ENCODE measurements at regions not wholly inside any gene's neighbourhood (a gene's known extent, or its start where the extent isn't known, plus 50 kb on each side); places are given as distances from the start of the nearest gene placed in this dataset.
"Not testable (repeated sequence)": the region's sequence is repeated elsewhere in the genome, so short reads cannot be mapped to it uniquely, and the experiment has no call there.

DNA sequence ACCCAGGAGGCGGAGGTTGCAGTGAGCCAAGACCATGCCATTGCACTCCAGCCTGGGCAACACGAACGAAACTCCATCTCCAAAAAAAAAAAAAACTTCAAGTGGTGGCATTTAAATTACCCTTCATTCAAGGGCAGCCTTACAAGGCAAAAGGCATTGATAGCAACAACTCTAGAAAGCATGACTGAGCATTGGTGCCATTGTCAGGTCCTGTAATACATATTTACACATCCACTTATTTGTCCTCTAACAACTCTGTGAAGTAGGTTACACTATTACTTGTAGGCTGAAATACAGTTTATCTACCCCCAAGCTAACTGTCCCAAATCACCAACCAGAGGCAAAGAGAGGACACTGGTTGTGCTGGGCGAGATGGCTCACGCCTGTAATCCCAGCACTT lies 52.7 kb upstream of the LARP1 start:
- DNase-seq (ENCODE audit: low spot score), result no peak
- no peak for FAIRE-seq

DNA sequence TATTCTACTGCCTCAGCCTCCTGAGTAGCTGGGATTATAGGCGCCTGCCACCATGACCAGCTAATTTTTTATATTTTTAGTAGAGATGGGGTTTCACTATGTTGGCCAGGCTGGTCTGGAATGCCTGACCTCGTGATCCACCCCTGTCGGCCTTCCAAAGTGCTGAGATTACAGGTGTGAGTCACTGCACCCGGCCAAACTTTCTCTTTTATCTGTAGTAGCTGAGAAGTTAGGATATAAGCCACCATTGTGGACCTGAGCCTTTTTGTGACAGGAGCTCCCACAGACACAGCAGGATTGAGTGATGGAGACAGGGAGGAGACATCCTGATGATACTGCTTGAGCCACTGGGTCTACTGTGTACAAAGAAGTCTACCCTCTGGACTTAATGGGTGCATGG lies 53.5 kb upstream of the LARP1 start:
- FAIRE-seq; DNase-seq (ENCODE audit: low spot score): not testable (repeated sequence)

DNA sequence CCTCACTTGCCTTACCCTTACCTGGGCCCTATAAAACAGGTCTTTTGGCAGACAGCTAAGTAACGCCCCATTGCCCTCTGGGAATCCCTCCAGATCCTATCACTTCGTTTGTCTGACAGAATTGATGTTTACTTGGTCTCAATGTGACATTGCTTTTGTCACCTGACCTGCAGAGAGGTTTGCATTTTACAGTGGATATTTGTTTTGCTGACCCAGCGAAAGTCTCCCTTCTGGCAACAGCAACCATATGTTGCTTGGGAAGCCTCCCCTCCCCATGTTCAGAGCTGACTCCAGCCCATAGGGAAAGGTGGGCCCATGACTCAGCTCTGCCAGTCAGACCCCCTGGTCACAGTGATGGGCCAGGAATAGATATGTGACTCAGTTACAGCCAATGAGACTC lies 54.0 kb upstream of the LARP1 start:
- FAIRE-seq (no peak), DNase-seq (ENCODE audit: low spot score) (no peak)

DNA sequence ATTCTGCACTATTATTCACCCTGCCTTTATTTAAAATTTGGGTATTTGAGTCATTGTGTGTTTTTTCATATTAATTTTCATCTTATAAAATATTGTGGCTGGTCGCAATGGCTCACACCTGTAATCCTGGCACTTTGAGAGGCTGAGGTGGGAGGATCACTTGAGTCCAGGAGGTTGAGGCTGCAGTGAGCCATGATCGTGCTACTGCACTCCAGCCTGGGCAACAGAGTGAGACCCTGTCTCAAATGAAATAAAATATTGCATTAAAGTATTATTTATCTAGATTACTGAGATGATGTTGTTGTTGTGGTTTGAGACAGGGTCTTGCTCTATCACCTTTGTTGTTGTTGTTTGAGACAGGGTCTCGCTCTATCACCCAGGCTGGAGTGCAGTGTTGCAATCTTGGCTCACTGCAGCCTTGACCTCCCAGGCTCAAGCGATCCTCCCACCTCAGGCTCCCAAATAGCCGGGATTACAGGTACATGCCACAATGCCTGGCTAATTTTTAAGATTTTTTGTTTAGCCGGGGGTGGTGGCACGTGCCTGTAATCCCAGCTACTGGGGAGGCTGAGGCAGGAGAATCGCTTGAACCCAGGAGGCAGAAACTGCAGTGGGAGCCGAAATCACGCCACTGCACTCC lies 54.8 kb upstream of the LARP1 start:
- not testable (repeated sequence) for DNase-seq (ENCODE audit: low spot score); FAIRE-seq

DNA sequence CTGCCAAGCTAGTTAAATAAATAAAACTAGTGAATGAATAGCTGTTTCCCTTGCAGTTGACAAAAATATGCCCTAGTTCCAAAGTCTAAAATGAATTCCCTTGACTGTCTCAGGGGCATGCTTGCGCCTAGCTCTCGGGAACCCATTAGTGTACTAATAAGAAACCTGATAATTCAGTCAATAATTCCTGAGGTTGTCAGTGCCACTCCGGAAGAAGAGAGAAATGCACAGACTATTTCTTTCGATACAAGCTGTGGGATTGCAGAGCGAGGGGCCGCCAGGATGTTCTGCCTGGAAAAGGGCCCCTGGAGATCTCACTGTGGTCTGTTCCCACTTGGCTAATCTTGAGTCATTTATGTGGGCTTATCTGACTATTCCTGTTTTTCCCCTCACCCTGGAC lies 56.4 kb upstream of the LARP1 start:
- FAIRE-seq, result no peak
- no peak for DNase-seq (ENCODE audit: low spot score)

DNA sequence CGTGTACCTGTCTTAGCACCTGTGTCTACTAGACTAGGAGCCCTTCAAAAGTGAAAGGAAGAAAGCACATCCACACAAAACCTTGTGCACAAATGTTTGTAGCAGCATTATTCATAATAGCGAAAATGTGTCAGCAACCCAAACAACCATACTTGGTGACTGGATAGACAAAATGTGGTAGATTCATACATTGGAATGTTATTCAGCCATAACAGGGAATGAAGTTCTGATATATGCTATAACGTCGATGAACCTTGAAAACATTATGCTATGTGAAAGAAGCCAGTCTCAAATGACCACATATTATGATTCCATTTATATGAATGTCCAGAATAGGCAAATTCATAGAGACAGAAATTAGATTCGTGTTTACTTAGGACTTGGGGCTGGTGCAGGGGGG lies 57.8 kb upstream of the LARP1 start:
- no peak for DNase-seq (ENCODE audit: low spot score)
- no peak for FAIRE-seq

DNA sequence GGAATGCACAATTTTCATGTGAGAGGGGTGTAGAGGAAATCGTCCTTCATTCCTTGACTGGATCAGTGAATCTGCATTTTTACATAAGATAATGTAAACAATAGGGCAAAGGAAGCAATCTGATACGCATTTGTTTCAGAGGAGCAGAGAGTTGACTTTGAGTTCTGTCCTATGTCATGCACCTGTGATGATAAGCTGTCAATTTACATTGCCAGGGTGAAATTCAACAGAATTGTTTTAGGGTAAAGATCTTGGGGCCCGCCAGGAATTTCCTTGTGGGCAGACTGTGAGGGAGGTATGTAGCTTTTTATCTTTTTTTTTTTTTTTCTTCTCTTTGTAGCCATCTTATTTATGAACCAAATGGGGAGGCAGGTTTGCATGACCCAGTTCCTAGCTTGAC lies 58.3 kb upstream of the LARP1 start:
- no peak for DNase-seq (ENCODE audit: low spot score)
- FAIRE-seq, result no peak

DNA sequence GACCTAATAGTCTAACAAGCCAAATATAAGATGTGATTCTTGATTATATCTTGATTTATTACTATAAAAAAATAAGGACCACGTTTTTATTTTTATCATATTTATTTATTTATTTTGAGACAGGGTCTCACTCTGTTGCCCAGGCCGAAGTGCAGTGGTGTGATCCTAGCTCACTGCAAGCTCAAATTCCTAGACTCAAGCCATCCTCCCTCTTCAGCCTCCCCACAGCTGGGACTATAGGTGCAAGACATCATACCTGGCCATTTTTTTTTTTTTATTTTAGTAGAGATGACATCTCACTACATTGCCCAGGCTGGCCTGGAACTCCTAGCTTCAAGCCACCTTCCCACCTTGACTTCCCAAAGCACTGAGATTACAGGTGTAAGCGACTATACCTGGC lies 61.0 kb upstream of the LARP1 start:
- no peak for FAIRE-seq
- DNase-seq (ENCODE audit: low spot score), result no peak

DNA sequence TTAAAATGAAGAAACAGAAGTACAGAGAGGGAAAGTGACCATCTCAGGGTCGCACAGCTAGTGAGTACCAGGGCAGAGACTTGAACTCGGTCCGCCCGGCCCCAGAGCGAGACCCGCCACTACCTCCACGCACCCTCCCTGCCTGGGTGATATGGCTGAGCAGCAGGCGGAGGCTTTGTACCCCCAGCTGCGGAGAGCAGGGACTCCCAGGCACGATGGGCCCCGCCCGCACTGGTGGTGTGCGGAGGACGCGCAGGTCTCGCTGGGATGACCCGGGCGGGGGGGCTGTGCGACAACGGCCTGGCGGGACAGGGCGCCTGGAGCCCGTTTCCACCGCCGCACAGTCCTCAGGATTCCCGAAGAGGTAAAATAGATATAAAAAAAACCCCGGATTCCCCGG lies 64.7 kb upstream of the LARP1 start:
- FAIRE-seq (no peak), DNase-seq (ENCODE audit: low spot score) (no peak)

DNA sequence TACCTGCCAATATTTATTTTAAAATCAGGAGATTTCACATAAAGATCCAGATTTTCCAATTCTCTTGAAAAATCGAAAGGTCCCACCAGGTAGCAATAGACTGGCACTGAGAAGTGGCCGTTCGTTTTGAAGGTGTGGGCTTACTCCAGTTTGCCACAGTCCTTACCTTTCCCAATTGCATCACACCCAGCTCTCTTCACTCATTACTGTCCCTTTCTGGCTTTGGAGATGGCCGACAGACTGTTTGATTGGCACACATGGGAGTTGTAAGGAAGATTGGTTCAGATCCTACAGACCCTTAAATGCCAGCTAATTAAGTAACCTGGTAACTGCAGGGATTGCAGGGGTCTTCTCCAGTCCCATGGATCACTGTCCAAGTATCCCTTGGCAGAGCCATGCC lies 68.7 kb upstream of the LARP1 start:
- no peak for FAIRE-seq
- no peak for DNase-seq (ENCODE audit: low spot score)

DNA sequence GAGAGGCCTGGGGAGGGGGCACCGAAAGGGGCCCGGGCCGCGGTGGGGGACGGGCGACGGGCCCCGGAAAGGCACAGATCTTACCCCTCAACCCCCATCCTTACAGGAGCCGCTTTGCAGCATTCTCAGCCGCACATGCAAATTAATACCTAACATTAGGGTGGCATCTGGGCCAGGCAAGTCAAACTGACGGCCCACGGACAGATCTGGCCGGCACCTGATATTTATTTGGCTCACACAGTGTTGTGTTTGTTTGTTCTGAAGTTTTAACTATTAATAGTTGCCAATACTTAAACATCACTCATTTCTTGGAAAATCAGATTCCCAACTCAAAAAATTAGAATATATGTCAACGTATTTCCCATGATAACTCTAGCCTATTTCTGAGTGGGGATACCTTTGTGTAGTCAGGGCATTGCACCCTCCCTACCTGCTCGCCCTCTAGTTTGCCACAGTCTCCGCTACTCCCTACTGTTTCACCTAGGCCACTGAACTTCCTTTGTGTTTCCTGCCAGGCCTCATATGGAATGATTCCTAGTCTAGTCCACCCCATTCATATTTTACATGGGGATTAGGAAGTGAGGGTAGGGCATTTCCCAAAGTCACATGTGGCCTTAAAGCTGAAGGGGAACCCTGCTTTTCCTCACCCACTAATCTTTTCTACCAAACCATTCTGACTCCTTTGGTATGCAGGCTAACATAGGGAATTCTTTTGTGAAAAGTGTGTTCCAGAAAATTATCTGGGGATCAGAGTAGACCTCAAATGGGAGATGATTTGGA lies 71.9 kb upstream of the LARP1 start:
- FAIRE-seq, result no peak
- no peak for DNase-seq (ENCODE audit: low spot score)

DNA sequence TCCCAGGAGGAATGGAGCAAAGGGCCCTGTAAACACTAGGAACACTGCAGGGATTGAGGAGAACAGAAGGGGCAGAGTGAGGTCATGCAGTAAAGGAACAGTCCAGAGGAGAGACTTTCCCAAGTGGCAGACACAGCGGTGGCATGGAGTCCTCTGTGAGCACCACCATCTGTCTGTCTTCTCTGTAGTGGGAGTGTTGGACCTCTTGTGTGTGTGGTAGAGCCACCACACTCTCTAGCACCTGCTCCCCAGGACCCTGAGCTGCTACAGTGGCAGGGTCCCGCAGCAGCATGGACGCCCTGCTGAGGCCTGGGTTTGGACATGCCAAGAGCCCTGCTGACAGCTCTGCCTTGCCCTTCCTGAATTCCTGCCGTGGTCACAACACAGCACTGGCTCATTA lies 75.7 kb upstream of the LARP1 start:
- no peak for DNase-seq (ENCODE audit: low spot score)
- no peak for FAIRE-seq

DNA sequence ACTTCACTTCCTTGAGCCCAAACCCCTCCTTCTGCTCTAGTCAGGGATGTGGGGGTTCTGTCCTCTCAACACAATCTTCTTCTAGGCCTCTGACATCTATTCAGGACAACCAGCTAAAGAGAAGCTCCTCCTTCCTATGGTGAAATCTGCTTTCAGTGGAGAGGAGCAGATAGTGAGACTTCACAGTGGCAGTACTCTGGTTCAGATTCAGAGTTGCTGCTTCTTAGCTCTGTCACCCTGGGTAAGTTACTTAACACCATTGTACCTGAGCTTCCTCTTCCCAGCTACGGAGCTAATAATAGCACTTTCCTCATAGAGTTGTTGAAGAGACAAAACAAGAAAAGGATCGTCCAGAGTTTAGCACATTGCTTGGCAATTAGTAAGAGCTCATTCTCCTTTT lies 77.3 kb upstream of the LARP1 start:
- no peak for FAIRE-seq
- DNase-seq (ENCODE audit: low spot score), result no peak

DNA sequence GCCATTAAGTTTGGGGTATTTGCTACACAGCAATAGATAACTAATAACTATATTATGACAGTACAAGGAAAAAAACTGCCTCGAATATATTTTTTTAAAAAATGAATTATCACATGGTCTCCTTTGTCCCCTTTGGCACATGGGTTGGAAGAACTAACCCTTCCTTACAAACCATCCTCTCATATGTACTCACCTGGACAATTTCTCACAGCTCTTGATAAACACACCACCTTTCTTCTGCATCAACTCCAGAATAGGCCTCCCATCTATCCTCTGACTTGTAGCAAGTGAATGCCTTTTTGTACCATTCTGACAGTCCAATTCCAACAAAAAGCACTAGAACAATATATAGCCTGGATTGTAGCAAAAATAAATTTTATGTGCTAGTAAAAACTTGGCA lies 78.7 kb upstream of the LARP1 start:
- no peak for DNase-seq (ENCODE audit: low spot score)
- no peak for FAIRE-seq

DNA sequence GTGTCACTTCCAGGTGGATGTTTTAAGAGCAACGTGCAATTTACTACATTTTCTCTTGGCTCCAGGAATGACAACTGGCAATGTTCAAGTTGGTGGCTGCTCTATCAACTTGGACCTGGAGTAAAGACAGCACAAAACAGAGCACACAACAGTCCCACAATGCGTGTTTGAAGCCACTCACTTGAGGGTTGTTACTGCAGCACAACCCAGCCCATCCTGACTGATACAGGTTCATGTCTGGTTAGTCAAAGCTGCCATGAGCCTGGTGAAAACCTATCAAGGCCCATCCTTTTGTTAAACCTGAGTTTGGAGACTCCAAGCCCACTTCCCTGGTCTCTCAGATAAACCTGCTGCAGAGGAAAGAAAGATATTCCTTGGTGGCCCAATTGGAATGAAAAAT lies 81.1 kb upstream of the LARP1 start:
- no peak for DNase-seq (ENCODE audit: low spot score)
- FAIRE-seq, result no peak

DNA sequence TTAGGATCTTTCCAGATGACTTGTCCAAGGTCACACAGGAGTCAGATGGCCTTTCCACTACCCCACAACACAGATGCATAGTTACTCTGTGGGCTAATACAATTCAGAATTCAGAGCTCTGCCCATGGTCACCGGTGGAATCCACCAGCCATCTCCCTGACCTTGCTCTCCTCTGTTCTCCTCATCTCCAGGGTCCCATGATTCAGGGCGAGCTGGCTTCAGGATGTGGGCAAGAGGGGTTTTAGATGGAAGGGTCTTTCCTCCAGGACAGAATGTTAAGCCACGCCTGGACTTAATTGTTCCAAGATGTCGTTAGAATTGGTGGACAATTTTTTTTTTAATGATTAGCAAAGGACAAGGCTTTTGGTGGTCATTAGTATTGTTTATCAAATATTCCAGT lies 81.7 kb upstream of the LARP1 start:
- DNase-seq (ENCODE audit: low spot score) (no peak), FAIRE-seq (no peak)

DNA sequence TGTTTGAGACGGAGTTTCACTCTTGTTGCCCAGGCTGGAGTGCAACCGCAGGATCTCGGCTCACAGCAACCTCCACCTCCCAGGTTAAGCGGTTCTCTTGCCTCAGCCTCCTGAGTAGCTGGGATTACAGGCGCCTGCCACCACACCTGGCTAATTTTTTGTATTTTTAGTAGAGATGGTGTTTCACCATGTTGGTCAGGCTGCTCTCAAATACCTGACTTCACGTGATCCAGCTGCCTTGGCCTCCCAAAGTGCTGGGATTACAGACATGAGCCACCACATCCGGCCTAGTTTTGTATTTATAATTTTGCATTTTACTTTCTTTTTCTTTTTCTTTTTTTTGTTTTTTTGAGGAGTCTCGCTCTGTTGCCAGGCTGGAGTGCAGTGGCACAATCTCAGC lies 85.3 kb upstream of the LARP1 start:
- FAIRE-seq, result not testable (repeated sequence)

DNA sequence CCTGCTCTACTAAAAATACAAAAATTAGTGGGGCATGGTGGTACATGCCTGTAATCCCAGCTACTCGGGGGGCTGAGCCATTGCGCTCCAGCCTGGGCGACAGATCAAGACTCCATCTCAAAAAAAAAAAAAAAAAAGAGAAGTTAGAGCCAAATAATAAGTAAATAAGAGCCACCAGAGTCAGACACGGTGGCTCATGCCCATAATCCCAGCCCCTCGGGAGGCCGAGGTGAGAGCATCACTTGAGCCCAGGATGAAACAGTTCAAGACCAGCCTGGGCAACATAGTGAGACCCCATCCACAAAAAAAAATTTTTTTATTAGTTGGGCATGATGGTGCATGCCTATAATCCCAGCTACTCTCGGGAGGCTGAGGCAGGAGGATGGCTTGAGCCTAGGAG lies 85.8 kb upstream of the LARP1 start:
- FAIRE-seq, result no peak
- DNase-seq (ENCODE audit: low spot score), result no peak

More for the DNA sequence above, 85.3 kb upstream of the LARP1 start:
- not testable (repeated sequence) for DNase-seq (ENCODE audit: low spot score)

DNA sequence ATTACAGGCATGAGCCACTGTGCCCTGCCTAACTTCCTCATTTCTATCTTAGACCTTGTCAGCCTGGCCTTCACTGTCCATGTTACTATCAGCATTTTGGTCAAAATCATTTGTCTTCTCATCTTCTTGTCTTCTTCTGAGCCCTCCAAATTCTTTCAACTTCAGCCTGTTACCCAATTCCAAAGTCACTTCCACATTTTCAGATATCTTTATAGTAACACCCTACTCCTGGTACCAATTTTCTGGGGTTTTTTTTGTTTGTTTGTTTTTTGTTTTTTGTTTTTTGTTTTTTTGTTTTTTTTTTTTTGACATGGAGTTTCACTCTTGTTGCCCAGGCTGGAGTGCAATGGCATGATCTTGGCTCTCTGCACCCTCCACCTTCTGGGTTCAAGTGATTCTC lies 90.3 kb upstream of the LARP1 start:
- DNase-seq (ENCODE audit: low spot score) (no peak), FAIRE-seq (no peak)

DNA sequence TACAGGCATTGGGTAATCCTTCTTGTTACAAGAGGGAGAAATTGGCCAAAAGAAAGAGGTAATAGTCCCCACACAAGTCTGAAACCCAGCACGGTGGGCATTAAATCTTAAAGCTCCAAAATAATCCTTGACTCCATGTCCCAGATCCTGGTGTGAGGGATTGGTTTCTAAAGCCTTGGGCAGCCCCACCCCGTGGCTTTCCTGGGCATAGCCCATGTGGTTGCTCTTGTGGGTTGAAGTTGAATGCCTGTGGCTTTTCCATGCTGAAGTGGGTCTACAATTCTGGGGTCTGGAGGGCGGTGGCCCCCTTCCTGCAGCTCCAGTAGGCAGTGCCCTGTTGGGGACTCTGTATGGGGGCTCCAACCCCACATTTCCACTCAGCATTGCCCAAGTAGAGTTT lies 91.8 kb upstream of the LARP1 start:
- no peak for DNase-seq (ENCODE audit: low spot score)
- no peak for FAIRE-seq

DNA sequence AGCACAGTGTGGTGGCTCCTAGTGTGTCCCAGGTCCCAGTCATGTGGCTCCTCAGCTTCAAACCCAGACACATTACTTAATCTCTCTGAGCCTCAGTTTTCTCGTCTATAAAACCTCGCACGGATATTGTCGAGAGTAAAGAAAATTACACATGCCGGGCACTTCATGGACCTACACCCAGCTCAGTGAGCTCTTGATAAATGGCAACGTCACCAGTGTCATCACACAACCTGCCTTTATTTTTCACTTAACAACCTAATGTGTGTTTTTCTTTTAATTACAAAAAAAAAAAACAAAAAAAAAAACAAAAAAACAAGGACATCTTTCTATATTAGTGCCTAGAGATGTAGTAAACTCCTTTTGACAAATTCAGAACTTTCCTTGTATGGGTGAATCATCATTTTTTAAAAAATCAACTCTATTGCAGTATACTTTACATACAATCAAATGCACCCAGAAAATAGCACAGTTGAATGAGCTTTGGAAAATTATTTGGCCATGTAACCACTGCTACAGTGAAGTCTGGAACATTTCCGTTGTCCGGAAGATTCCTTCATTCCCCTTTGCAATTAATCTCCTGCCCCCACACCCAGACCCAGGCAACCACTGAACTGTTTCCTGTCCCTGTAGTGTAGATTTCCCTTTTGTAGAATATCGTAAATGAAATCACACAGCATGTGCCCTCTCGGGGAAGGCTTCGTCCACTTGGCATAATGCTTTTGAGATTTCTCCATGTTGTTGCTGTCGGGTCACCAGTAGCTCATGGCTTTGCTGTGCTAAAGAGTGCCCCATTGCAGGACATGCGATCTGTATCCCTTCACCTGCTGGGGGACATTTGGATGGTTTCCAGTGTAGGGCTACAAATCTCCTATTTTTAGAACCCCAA lies 100.4 kb upstream of the LARP1 start:
- FAIRE-seq (no peak), DNase-seq (ENCODE audit: low spot score) (no peak)

DNA sequence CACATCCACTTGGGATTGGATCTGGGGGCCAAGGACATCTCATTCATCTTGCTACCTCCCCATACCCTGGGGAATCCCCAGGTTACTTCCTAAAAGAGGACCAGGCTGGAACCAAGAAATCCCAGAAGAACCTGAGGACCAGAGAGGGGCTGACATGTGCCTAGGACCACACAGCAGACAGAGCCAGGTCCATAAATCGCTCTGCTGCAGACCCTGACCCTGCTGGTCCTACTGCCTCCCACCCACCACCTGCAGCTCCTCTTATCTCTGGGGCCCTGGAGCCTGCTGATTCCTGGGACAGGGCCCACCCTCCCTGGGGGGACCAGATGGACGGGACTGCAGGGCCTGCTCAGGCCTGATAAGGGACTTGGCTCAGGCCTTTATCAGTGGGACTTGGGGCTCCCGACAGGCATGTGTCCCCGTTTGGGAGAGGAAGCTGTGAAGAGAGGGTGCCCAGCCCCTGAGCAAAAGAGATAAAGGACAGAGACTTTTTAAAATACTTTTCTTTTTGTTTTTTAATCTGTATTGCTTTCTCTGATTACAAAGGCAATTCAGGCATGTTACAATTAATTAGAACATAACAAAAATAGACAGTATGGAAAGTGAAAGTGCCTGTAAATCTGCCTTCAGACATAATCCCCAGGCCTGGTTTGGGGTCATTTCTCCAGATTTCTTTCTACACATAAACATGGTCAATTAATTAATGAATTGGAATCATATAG lies 101.3 kb upstream of the LARP1 start:
- FAIRE-seq (no peak), DNase-seq (ENCODE audit: low spot score) (no peak)
